T47D (cell line): ENCODE measurements at regions not wholly inside any gene's neighbourhood (a gene's known extent, or its start where the extent isn't known, plus 50 kb on each side); places are given as distances from the start of the nearest gene placed in this dataset.

ENCODE experiments used
- DNase-seq, 2 experiments: peaks; one replicate each; pipeline versions ENCODE4 v3.0.0 to v3.0.0-alpha.2; 2011 to 2012; ENCODE audit warnings: low read depth in 1 of 2, low spot score in 1 of 2
- JUND ChIP-seq: IDR thresholded peaks from 2 replicates; pipeline ENCODE4 v1.6.1; 2012; ENCODE audit warnings: low read depth
- in situ Hi-C: cut with HindIII; loops from 2 replicates; pipeline ENCODE4 v1.10.0; 2016; ENCODE audit warnings: low sequenced_read_pairs, low pct_unique_long_range_greater_than_20kb

- no peak for TF ChIP-seq JUND
Measured at GRCh38 chr10:36067748-36068147, 425.7 kb upstream of the FZD8 start.

DNA sequence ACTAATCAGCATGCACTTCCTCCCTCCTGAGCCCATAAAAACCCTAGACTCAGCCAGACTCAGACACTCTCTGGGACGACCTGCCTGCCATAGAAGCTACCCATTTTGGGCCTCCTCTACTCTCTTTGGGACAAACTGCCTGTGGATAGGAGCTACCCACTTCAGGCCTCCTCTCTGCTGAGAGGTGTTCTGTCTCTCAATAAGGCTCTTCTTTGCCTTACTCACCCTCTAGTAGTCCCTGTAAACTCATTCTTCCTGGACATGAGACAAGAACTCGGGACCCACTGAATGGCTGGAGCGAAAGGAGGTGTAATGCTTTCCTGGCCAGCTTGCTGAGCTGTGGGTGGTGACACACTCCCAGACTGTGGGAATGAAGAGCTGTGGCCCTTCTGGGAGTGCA lies 424.8 kb upstream of the FZD8 start:
- in situ Hi-C loops, result no loop called here
- peak in 1 of 2 experiments; percentile 5 for DNase-seq
- no peak for TF ChIP-seq JUND

More at GRCh38 chr10:36067748-36068147, 425.7 kb upstream of the FZD8 start:
- in situ Hi-C loops, result no loop called here
- DNase-seq, result no peak

DNA sequence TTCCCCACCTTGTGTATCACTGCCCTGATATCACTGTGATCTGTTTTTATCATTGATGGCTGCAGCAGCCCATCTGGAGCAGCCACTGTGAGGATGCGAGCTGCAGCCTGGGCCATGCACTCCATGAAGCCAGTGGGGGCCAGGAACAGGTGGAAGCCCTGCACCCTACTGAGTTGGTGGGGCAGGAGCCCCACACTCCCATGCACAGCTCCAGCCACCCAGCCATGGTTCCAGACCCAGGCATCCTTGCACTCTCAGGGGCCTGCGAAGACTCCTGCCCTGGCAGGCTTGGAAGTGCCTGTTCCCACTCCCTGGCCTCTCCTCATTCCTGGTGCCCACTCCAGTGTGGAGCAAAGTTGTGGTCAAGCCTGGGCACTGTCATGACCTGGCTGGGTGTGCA lies 424.0 kb upstream of the FZD8 start:
- TF ChIP-seq JUND, result no peak
- in situ Hi-C loops, result no loop called here
- DNase-seq, result no peak

DNA sequence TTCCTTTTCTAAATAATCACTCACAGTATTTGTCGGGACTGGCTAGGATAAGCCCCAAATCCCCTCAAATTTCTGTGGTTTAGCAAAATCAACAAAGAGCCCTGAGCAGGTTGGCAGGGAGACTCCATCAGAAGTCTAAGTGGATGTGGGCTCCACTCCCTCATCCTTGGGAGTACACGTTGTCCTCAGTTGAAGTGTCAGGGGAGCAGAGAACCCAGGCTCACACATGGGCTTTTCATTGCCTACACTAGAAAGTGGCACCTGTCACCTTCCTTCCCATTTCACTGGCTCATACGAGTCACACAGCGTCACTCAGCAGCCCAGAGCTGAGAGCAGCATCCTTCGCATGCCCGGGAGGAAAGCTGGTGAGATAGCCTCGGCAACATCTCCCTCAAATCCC lies 421.3 kb upstream of the FZD8 start:
- no peak for DNase-seq
- TF ChIP-seq JUND, result no peak
- in situ Hi-C loops, result no loop called here

DNA sequence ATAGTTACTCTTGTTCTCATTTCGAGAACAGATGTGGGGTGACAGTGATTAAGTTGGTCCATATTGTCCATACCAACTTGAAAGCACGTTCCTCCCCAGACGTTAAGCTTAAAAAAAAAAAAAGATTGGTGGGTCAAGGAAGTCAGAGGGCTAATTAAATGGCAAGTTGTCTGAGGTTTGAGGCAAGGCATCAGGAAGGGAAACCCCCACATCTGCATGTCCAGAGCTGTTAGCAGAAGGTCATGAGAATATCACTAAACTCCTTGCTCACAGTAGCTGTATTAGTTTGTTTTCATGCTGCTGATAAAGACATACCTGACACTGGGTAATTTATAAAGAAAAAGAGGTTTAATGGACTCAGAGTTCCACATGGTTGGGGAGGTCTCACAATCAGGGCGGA lies 415.6 kb upstream of the FZD8 start:
- no peak for DNase-seq
- in situ Hi-C loops, result no loop called here
- no peak for TF ChIP-seq JUND

GRCh38 chr10:36057180-36057579 lies 415.1 kb upstream of the FZD8 start:
- no peak for TF ChIP-seq JUND
- DNase-seq, result no peak
- in situ Hi-C loops, result no loop called here

DNA sequence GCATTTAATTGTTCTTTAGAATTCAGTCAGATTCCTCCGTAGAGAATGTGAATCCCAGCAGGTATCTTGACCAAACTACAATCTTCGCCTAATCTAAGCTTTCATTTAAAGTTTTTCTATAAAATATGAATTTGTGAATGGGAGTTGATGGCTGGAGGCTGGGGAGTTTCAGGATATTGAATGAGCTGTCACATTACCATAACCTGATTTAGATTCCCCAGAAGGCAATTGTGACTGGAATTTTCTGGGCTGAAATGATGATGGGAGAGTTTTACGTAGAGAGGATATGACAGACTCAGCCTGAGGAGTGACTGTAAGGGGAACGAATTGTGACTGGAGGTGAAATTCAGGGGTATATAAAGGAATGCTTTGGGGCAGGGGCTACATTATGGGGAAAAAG lies 411.7 kb upstream of the FZD8 start:
- no peak for TF ChIP-seq JUND
- in situ Hi-C loops, result no loop called here
- no peak for DNase-seq

DNA sequence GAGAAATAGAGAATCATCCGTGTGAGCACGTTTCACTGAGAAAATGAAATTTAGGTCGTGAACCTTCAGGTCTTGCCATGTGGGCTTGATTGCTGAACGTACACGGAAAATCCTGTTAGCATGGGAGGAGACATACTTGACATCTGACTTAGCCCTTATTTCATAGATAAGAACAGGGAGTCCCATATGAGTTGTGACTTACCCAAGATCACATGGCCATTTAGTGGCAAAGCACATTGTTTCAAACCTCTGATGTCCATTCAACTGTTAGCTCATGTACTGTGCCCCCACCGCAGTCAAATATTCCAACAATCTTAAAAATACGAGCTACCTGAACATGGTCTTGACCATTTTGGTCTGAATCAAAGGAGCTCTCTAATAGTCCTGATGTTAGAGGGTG lies 411.2 kb upstream of the FZD8 start:
- in situ Hi-C loops, result no loop called here
- no peak for TF ChIP-seq JUND
- DNase-seq, result no peak

DNA sequence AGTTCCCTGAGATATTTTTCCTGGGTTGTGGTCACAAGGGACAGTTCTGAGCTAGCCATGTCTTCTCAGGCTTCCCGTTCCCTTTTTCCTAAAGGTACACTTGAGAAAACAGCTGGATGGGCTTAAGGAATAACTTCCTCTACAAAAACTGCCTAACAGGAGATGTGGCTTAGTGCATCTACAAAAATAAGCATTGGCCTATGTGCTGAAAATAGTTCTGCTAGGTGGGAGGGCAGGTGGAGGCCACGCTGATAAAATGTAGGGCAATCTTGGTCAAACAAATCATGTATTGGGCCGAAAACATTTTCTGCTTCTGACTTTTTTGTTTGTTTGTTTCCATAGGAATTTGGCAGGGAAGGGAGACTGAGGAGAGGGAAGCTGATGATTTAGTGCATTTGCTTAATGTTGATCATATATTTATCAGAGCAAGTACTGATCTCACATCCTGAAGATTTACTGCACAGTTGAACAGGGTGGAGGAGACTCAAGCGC lies 409.4 kb upstream of the FZD8 start:
- no peak for DNase-seq
- in situ Hi-C loops, result no loop called here
- no peak for TF ChIP-seq JUND

DNA sequence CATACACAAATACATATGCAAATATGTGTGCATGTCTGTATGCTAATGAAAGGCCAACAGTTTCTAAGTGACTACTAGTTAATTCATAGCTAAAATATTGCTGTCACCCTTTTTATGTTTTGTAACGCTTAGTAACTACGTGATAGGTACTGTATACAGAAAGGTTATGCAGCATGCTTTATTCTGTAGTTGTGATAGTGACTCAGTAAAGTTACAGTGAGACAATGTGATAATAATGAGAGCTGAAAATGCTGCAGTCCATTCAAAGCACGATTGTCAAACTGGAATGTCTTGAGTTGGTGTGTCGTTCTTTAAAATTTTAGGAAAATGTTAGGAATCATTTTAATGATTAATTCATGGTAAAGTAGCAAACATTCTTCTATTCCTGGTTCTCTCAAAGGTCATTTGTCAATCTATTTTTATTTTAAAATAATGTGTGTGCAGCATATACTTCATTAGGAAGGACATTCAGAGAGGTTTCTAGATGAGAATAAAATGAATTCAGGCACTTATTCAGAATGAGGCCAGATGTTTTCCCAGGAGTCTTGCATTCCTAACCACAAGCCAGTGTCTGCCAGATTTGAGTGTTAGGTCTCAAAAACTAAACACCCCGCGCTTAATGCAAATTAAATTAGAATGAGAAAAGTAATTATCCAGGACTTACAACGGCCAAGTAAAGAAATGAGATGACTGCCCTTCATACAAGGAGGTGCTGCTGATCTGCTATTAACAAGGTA lies 408.8 kb upstream of the FZD8 start:
- in situ Hi-C loops, result no loop called here
- DNase-seq, result no peak
- no peak for TF ChIP-seq JUND

- in situ Hi-C loops, result no loop called here
- no peak for TF ChIP-seq JUND
- no peak for DNase-seq
Measured at GRCh38 chr10:36048780-36049179, 406.7 kb upstream of the FZD8 start.

- in situ Hi-C loops, result no loop called here
- DNase-seq, result no peak
- no peak for TF ChIP-seq JUND
Measured at GRCh38 chr10:36048236-36048635, 406.1 kb upstream of the FZD8 start.

DNA sequence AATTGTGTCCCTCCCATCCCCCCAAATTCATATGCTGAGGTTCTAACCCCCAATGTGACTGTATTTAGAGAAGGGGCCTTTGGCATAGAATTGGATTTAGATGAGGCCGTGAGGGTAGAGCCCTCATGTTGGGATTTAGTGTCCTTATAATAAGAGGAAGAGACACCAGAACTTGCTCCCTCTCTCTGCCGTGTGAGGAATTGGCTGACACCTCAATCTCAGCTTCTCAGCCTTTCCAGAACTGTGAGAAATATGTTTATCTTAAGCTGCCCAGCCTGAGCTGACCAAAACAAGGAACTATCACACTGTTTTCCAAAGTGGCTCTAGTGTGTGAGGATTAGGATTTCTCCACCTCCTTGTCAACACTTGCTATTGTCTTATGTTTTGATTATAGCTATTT lies 400.0 kb upstream of the FZD8 start:
- DNase-seq, result no peak
- in situ Hi-C loops, result no loop called here
- no peak for TF ChIP-seq JUND
